Caco-2 (cell line): ENCODE measurements at regions not wholly inside any gene's neighbourhood (a gene's known extent, or its start where the extent isn't known, plus 50 kb on each side); places are given as distances from the start of the nearest gene placed in this dataset.

Source experiments
- BruUV-seq: library from RNA; stranded (reverse); fragments of 400-500 nt; replicated peaks from 2 replicates; lab custom pipeline; 2021; lab: Mats Ljungman, UMichigan
- CTCF ChIA-PET: fragments of 300-600 bp; sonication (Branson Sonifier 250); formaldehyde crosslinking; loops from one replicate; lab custom pipeline; 2022; ENCODE audit warnings: antibody characterized with exemption; lab: Charles Lee
- POLR2A ChIA-PET: fragments of 300-600 bp; sonication (Branson Sonifier 250); formaldehyde crosslinking; loops from one replicate; lab custom pipeline; 2022; ENCODE audit warnings: antibody characterized with exemption; lab: Charles Lee
- DNase-seq, 2 experiments: peaks; one replicate each; pipeline versions ENCODE4 v3.0.0 to v3.0.0-alpha.2; 2020 to 2022
- H3K27me3 ChIP-seq: replicated peaks from 2 replicates; pipeline ENCODE4 v1.6.0; 2011; ENCODE audit warnings: low read length; ENCODE audit not compliant: control insufficient read depth, insufficient read depth
- H3K36me3 ChIP-seq: 2 replicates; pipeline ENCODE4 v1.5.1; 2011; ENCODE audit warnings: low read length; ENCODE audit not compliant: control insufficient read depth, insufficient read depth
- H3K4me1 ChIP-seq: fragments of 250-450 bp; sonication (Bioruptor Pico); 2 replicates; pipeline ENCODE4 v1.5.1; 2020; ENCODE audit warnings: mild to moderate bottlenecking
- H3K4me3 ChIP-seq: 2 replicates; pipeline ENCODE4 v1.5.1; 2011; ENCODE audit warnings: low read depth, mild to moderate bottlenecking, control low read depth, low read length
- H3K9me3 ChIP-seq: fragments of 250-450 bp; sonication (Bioruptor Pico); 2 replicates; pipeline ENCODE4 v1.5.1; 2020; ENCODE audit warnings: mild to moderate bottlenecking, moderate library complexity
- H3K27ac Mint-ChIP-seq: one replicate; pipeline ENCODE4 v1.8.0; 2022; ENCODE audit warnings: mixed read lengths; ENCODE audit not compliant: unreplicated experiment
- H3K27me3 Mint-ChIP-seq: one replicate; pipeline ENCODE4 v1.8.0; 2022; ENCODE audit warnings: mixed read lengths; ENCODE audit not compliant: insufficient read depth, unreplicated experiment
- H3K36me3 Mint-ChIP-seq: one replicate; pipeline ENCODE4 v1.8.0; 2022; ENCODE audit warnings: mild to moderate bottlenecking, mixed read lengths; ENCODE audit not compliant: insufficient read depth, unreplicated experiment
- H3K4me1 Mint-ChIP-seq: one replicate; pipeline ENCODE4 v1.8.0; 2022; ENCODE audit warnings: low read depth, mixed read lengths; ENCODE audit not compliant: unreplicated experiment
- H3K4me3 Mint-ChIP-seq: one replicate; pipeline ENCODE4 v1.8.0; 2022; ENCODE audit warnings: mild to moderate bottlenecking, moderate library complexity, mixed read lengths; ENCODE audit not compliant: unreplicated experiment
- H3K9me3 Mint-ChIP-seq: one replicate; pipeline ENCODE4 v1.8.0; 2022; ENCODE audit warnings: mixed read lengths; ENCODE audit not compliant: unreplicated experiment
- CTCF ChIP-seq, 2 experiments: fragments of 200-600 bp in 1 of 2; IDR thresholded peaks; 1 replicate in 1 of 2; 2 replicates in 1 of 2; pipeline versions ENCODE4 v1.5.1 to v1.8.0; 2011 to 2022; ENCODE audit warnings: antibody characterized with exemption in 1 of 2, control low read depth in 1 of 2, inconsistent platforms in 1 of 2, low read depth in 1 of 2, low read length in 1 of 2, mild to moderate bottlenecking in 1 of 2, moderate library complexity in 1 of 2; ENCODE audit not compliant: insufficient read depth in 1 of 2, severe bottlenecking in 1 of 2, unreplicated experiment in 1 of 2
- intact Hi-C: fragments of 100-400 bp; cut with micrococcal nuclease; formaldehyde crosslinking; loops from one replicate; pipeline ENCODE4 v1.10.0; 2022; ENCODE audit not compliant: unreplicated experiment

DNA sequence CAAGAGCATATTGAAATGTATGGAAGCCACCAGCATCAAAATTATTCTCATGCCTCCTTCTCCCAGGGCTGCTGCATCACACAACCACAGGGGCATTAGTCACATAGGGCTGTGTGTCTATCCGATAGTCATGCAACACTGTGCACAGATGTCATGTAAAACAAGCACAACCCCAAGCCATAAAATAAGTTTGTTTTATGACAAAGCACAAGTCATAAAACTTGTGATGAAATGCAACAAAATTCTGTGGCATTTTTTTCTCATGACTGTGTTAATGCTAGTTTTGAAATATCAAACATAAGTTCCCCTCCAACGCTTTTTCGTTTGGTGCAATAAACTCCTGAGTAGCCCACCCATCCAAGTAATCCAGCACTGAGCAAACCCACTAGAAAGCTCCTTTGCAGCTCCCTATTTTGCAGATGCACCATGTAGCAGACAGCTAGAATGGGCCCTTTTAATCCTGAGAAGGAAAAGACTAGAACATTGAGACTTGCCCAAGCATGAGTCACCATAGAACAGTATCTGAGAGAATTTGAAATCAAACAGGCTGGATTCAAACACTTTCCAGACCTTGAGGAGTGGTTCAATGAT is 93.3 kb upstream of the ZNF366 start:
- POLR2A ChIA-PET: no interaction called here
- intact Hi-C loops: no loop called here
- Mint-ChIP-seq H3K27me3 (no peaks in the 10 kb centered on the region), H3K4me3 (no peak overlapping the region), H3K9me3 (peaks cover 11% of the 10 kb centered on the region), H3K27ac (no peak overlapping the region), H3K36me3 (no peaks in the 10 kb centered on the region), H3K4me1 (peaks cover 14% of the 10 kb centered on the region)
- H3K9me3 ChIP-seq: peaks cover 16% of the 10 kb centered on the region
- peak in 1 of 2 experiments; percentile 21 for DNase-seq
- peaks cover 26% of the 10 kb centered on the region for H3K4me1 ChIP-seq
- BruUV-seq: no TSS peak
- no peaks in the 10 kb centered on the region for H3K36me3 ChIP-seq
- CTCF ChIA-PET: no interaction called here
- no peak for TF ChIP-seq CTCF (IDR thresholded peaks at IDR 0.05; ENCODE audit: insufficient read depth in 1 of 2, low read depth in 1 of 2, low read length in 1 of 2, severe bottlenecking in 1 of 2, unreplicated experiment in 1 of 2)
- no peak overlapping the region for H3K4me3 ChIP-seq
- H3K27me3 ChIP-seq: no peaks in the 10 kb centered on the region

DNA sequence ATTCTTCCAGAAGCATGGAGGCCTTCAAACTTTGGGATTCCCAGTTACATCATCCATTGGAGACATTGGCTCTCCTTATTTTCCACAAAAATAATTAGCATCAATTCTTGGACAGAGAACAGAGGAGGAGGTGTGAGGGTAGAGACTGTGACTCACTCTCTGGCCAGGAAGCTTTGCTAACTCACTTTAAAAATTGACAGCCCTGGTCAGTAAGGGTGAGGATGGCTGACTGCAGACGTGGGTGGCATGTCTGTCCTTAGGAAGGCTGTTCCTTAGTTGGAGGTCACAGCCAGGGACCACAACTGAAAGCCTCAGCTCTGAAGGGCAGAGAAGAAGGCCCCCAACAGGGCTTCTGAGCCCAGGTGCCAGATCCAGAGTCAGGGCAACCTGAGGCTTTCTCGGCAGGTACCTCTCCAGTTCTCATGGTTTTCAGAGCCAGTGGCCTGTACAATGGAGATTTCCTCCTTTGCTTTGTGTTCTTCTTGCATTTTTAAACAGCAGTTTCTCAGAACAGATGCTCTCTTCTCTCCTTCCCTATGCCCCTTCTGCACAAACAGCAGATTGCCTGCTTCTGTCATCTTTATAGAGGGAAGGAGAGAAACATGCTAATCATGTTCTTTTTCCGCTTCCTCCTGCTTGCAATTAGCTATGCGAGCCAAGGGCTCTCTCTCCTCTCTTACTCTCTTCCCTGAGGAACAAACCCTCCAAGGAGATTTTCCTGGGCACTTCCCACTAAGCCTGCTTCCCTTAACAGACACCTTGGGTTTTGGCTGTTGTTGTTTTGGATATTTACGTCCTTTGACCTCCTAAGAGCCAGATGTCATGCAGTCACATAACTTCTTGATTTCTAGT is 92.5 kb upstream of the ZNF366 start:
- CTCF ChIA-PET: no interaction called here
- Histone ChIP-seq H3K4me1 (peaks cover 26% of the 10 kb centered on the region), H3K36me3 (no peaks in the 10 kb centered on the region), H3K27me3 (no peaks in the 10 kb centered on the region), H3K4me3 (no peak overlapping the region), H3K9me3 (peaks cover 16% of the 10 kb centered on the region)
- Mint-ChIP-seq H3K4me3 (no peak overlapping the region), H3K9me3 (peaks cover 11% of the 10 kb centered on the region), H3K27me3 (no peaks in the 10 kb centered on the region), H3K27ac (no peak overlapping the region), H3K4me1 (peaks cover 15% of the 10 kb centered on the region), H3K36me3 (no peaks in the 10 kb centered on the region)
- POLR2A ChIA-PET: no interaction called here
- intact Hi-C loops: no loop called here
- BruUV-seq: no TSS peak
- TF ChIP-seq CTCF (IDR thresholded peaks at IDR 0.05; ENCODE audit: insufficient read depth in 1 of 2, low read depth in 1 of 2, low read length in 1 of 2, severe bottlenecking in 1 of 2, unreplicated experiment in 1 of 2): no peak
- DNase-seq: no peak

GRCh38 chr5:72599065-72599433 is 91.8 kb upstream of the ZNF366 start:
- Mint-ChIP-seq H3K4me3 (no peak overlapping the region), H3K27ac (peak overlapping the region; percentile 78), H3K4me1 (peaks cover 15% of the 10 kb centered on the region), H3K36me3 (no peaks in the 10 kb centered on the region), H3K27me3 (no peaks in the 10 kb centered on the region), H3K9me3 (peaks cover 11% of the 10 kb centered on the region)
- TF ChIP-seq CTCF (IDR thresholded peaks at IDR 0.05; ENCODE audit: insufficient read depth in 1 of 2, low read depth in 1 of 2, low read length in 1 of 2, severe bottlenecking in 1 of 2, unreplicated experiment in 1 of 2): no peak
- BruUV-seq: no TSS peak
- Histone ChIP-seq H3K36me3 (no peaks in the 10 kb centered on the region), H3K4me3 (no peak overlapping the region), H3K4me1 (peaks cover 26% of the 10 kb centered on the region), H3K27me3 (no peaks in the 10 kb centered on the region), H3K9me3 (peaks cover 16% of the 10 kb centered on the region)
- no peak for DNase-seq
- POLR2A ChIA-PET: no interaction called here
- CTCF ChIA-PET: no interaction called here
- intact Hi-C loops: no loop called here
